Mucosa of descending colon (tissue), 3 donors: ENCODE measurements at regions not wholly inside any gene's neighbourhood (a gene's known extent, or its start where the extent isn't known, plus 50 kb on each side); places are given as distances from the start of the nearest gene placed in this dataset.

Experiments
- ATAC-seq: fragments of 200-7000 bp; cut with Tn5 transposase; one replicate; pipeline ENCODE4 v1.9.1; 2020; ENCODE audit warnings: mild to moderate bottlenecking, moderate library complexity
- DNase-seq, 3 donors: peaks; one replicate each; pipeline ENCODE4 v3.0.0-alpha.2; 2020
- H3K36me3 ChIP-seq: fragments of 200-600 bp; one replicate; pipeline ENCODE4 v1.8.0; 2021; ENCODE audit warnings: low read depth, mild to moderate bottlenecking
- H3K4me1 ChIP-seq: fragments of 200-600 bp; one replicate; pipeline ENCODE4 v1.8.0; 2021; ENCODE audit warnings: low read depth, mild to moderate bottlenecking
- H3K4me3 ChIP-seq: fragments of 200-600 bp; one replicate; pipeline ENCODE4 v1.8.0; 2021; ENCODE audit warnings: mild to moderate bottlenecking
- H3K9me3 ChIP-seq: fragments of 200-600 bp; one replicate; pipeline ENCODE4 v1.8.0; 2021; ENCODE audit warnings: mild to moderate bottlenecking
- CTCF ChIP-seq: fragments of 200-600 bp; IDR thresholded peaks from one replicate; pipeline ENCODE4 v1.8.0; 2022; ENCODE audit warnings: antibody characterized with exemption, mild to moderate bottlenecking
- intact Hi-C, 2 donors: fragments of 100-400 bp; cut with DNase I in 1 of 2; cut with micrococcal nuclease in 1 of 2; formaldehyde crosslinking; loops; one replicate each; pipeline versions ENCODE4 v1.11.0 to v1.11.1; 2022; cut with DNase I, micrococcal nuclease
- donor health status: DM: no; HTN: no; CAD: no; lungs with moderate emphysema.
- donor health status: DM: no; HTN: no; CAD: no.
- donor health status: DM: no; HTN: yes; CAD: no.

GRCh38 chr9:101795147-101795546 is 56.7 kb upstream of the GRIN3A start:
- no peak for TF ChIP-seq CTCF
- no peaks in the 10 kb centered on the region for H3K36me3 ChIP-seq
- no peak for DNase-seq
- H3K4me3 ChIP-seq: no peak overlapping the region
- H3K4me1 ChIP-seq: no peaks in the 10 kb centered on the region
- no peak for ATAC-seq
- H3K9me3 ChIP-seq: no peaks in the 10 kb centered on the region
- intact Hi-C loops: no loop called here

DNA sequence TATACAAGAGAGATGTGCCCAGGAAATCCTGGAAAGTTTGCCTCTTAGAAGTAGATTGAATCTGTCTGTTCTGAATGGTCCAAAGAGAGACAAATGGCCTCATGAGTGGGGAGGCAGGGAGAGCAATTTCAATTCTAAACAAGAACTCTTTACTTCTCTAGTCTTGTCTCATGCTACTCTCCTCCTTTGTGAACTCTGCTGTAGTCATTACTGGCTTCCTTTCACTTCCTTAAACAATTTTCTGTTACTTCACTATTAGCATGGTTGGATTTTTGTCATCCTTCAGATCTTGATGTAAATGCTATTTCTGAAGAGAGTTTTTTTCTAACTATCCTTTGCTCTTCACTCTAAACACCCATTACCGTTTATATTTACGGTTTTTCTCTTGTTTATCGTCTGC is 54.0 kb upstream of the GRIN3A start:
- no peaks in the 10 kb centered on the region for H3K9me3 ChIP-seq
- ATAC-seq (no peak), DNase-seq (no peak)
- no peaks in the 10 kb centered on the region for H3K4me1 ChIP-seq
- H3K36me3 ChIP-seq: no peaks in the 10 kb centered on the region
- H3K4me3 ChIP-seq: no peak overlapping the region
- no peak for TF ChIP-seq CTCF
- intact Hi-C loops: no loop called here

GRCh38 chr9:101791938-101792337 is 53.5 kb upstream of the GRIN3A start:
- TF ChIP-seq CTCF: peak; percentile 30
- Histone ChIP-seq H3K4me3 (no peak overlapping the region), H3K4me1 (no peaks in the 10 kb centered on the region), H3K9me3 (no peaks in the 10 kb centered on the region), H3K36me3 (no peaks in the 10 kb centered on the region)
- DNase-seq (peak in 2 of 3 donors; percentile 38 to 82), ATAC-seq (peak; percentile 70)
- intact Hi-C loops: no loop called here

GRCh38 chr9:101791533-101791932 is 53.1 kb upstream of the GRIN3A start:
- Histone ChIP-seq H3K4me3 (no peak overlapping the region), H3K36me3 (no peaks in the 10 kb centered on the region), H3K4me1 (no peaks in the 10 kb centered on the region), H3K9me3 (no peaks in the 10 kb centered on the region)
- DNase-seq (no peak), ATAC-seq (no peak)
- intact Hi-C loops: no loop called here
- TF ChIP-seq CTCF: no peak
